Renal cortex interstitium (tissue), 11 donors: ENCODE measurements at regions not wholly inside any gene's neighbourhood (a gene's known extent, or its start where the extent isn't known, plus 50 kb on each side); places are given as distances from the start of the nearest gene placed in this dataset.
A peak's percentile ranks its signal among the peaks of the same experiment; 100 is the strongest.
"Not testable (repeated sequence)": the region's sequence is repeated elsewhere in the genome, so short reads cannot be mapped to it uniquely, and the experiment has no call there.

Source experiments
- DNase-seq, 11 donors: peaks; one replicate each; pipeline ENCODE4 v3.0.0-alpha.2; 2013; ENCODE audit warnings: low read depth in 9 of 11, low spot score in 4 of 11; ENCODE audit errors: extremely low read depth in 1 of 11

- no peak for DNase-seq
These were observed 271.0 kb upstream of the CBLB start for GRCh38 chr3:106139826-106140225.

GRCh38 chr3:106140431-106140830, 271.6 kb upstream of the CBLB start:
- no peak for DNase-seq

GRCh38 chr3:106144030-106144429, 275.2 kb upstream of the CBLB start:
- DNase-seq: no peak

- DNase-seq: not testable (repeated sequence)
These were observed 279.7 kb upstream of the CBLB start for GRCh38 chr3:106148440-106149082.

GRCh38 chr3:106157411-106157810, 288.6 kb upstream of the CBLB start:
- no peak for DNase-seq

- DNase-seq: no peak
These were observed 291.6 kb upstream of the CBLB start for GRCh38 chr3:106160396-106160795.

GRCh38 chr3:106161246-106161645, 292.4 kb upstream of the CBLB start:
- DNase-seq: peak in 1 of 11 donors; percentile 3

- DNase-seq: no peak
These were observed 298.9 kb upstream of the CBLB start for GRCh38 chr3:106167728-106168127.

- no peak for DNase-seq
These were observed 300.3 kb upstream of the CBLB start for GRCh38 chr3:106168962-106169750.

- DNase-seq: peak in 1 of 11 donors; percentile 13
These were observed 301.8 kb upstream of the CBLB start for GRCh38 chr3:106170636-106171035.

- no peak for DNase-seq
These were observed 303.3 kb upstream of the CBLB start for GRCh38 chr3:106172101-106172500.

GRCh38 chr3:106172780-106173179, 304.0 kb upstream of the CBLB start:
- DNase-seq: no peak

GRCh38 chr3:106175276-106175675, 306.5 kb upstream of the CBLB start:
- DNase-seq: no peak

- no peak for DNase-seq
These were observed 307.9 kb upstream of the CBLB start for GRCh38 chr3:106176734-106177133.

GRCh38 chr3:106182950-106183511, 314.2 kb upstream of the CBLB start:
- DNase-seq: no peak

- DNase-seq: no peak
These were observed 315.1 kb upstream of the CBLB start for GRCh38 chr3:106183762-106184391.

GRCh38 chr3:106184540-106185457, 316.0 kb upstream of the CBLB start:
- DNase-seq: no peak

- no peak for DNase-seq
These were observed 317.1 kb upstream of the CBLB start for GRCh38 chr3:106185949-106186348.

- DNase-seq: no peak
These were observed 321.5 kb upstream of the CBLB start for GRCh38 chr3:106190296-106190695.
